NT2/D1 (cell line): ENCODE measurements at regions not wholly inside any gene's neighbourhood (a gene's known extent, or its start where the extent isn't known, plus 50 kb on each side); places are given as distances from the start of the nearest gene placed in this dataset.

Experiments used
- DNase-seq: peaks from one replicate; pipeline ENCODE4 v3.0.0-alpha.2; 2011; ENCODE audit warnings: low read depth, low spot score
- H3K27me3 ChIP-seq: 2 replicates; pipeline ENCODE4 v1.6.0; 2011; ENCODE audit warnings: mild to moderate bottlenecking; ENCODE audit not compliant: insufficient read length, insufficient read depth
- H3K36me3 ChIP-seq: 2 replicates; pipeline ENCODE4 v1.6.1; 2011; ENCODE audit warnings: mild to moderate bottlenecking, low read length, mixed read lengths; ENCODE audit not compliant: insufficient read depth, insufficient read length
- H3K4me1 ChIP-seq: 2 replicates; pipeline ENCODE4 v1.5.1; 2011; ENCODE audit not compliant: insufficient read depth, insufficient read length
- H3K4me3 ChIP-seq: 2 replicates; pipeline ENCODE4 v1.5.1; 2011; ENCODE audit warnings: low read depth; ENCODE audit not compliant: insufficient read length
- H3K9ac ChIP-seq: 2 replicates; pipeline ENCODE4 v1.6.0; 2011; ENCODE audit warnings: low read depth; ENCODE audit not compliant: insufficient read length
- H3K9me3 ChIP-seq: 2 replicates; pipeline ENCODE4 v1.5.1; 2011; ENCODE audit warnings: mild to moderate bottlenecking, low read length; ENCODE audit not compliant: insufficient read depth
- SUZ12 ChIP-seq: IDR thresholded peaks from 2 replicates; pipeline ENCODE4 v1.6.1; 2011; ENCODE audit not compliant: insufficient read length, insufficient read depth; ENCODE audit errors: extremely low read depth
- YY1 ChIP-seq: IDR thresholded peaks from 2 replicates; pipeline ENCODE4 v1.6.1; 2011; ENCODE audit not compliant: insufficient read length, insufficient read depth
- ZNF274 ChIP-seq: IDR thresholded peaks from 2 replicates; pipeline ENCODE4 v1.6.1; 2011; ENCODE audit warnings: mild to moderate bottlenecking, low read depth, low read length

- no peak for DNase-seq
- no peak overlapping the region for H3K9ac ChIP-seq
Measured at GRCh38 chr10:3526727-3527501, 258.1 kb downstream of the KLF6 start.

DNA sequence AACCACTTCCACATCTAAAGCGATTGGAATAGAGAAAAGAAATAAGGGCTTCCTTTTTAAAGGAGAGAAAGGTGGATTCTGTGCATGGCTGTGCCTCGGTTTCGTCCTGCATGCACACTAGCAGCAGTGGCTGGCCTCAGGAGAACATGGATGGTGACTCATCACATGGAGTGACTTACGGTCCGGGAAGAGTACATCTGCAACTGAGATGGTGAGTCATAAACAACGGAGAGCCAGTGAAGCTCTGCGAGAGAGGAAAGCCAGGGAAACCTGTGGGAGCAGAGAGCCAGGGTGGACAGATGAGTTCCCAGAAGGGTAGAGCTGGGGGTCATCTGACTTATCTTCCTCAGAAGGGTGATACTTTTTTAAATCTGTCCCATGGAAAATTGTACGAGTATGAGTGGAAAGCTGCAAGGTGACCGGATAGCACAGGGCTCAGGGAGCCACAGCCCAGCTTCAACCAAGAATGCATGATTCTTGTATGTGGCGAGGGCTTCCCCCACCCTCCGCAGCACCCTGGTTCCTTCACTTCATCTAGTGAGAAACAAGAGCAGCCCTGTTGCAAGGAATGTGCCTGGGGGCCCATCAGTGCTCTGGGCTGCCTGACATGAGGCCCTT is 259.1 kb downstream of the KLF6 start:
- no peaks in the 10 kb centered on the region for H3K4me1 ChIP-seq
- DNase-seq, result no peak
- no peak for TF ChIP-seq SUZ12
- TF ChIP-seq YY1, result no peak
- TF ChIP-seq ZNF274, result no peak
- no peaks in the 10 kb centered on the region for H3K36me3 ChIP-seq
- H3K9me3 ChIP-seq, result no peaks in the 10 kb centered on the region
- H3K27me3 ChIP-seq, result no peaks in the 10 kb centered on the region
- H3K9ac ChIP-seq, result no peak overlapping the region
- no peak overlapping the region for H3K4me3 ChIP-seq

More at GRCh38 chr10:3526727-3527501, 258.1 kb downstream of the KLF6 start:
- Histone ChIP-seq H3K27me3 (no peaks in the 10 kb centered on the region), H3K4me1 (no peaks in the 10 kb centered on the region), H3K9me3 (no peaks in the 10 kb centered on the region), H3K4me3 (no peak overlapping the region), H3K36me3 (no peaks in the 10 kb centered on the region)
- no peak for TF ChIP-seq YY1
- TF ChIP-seq ZNF274, result no peak
- no peak for TF ChIP-seq SUZ12

DNA sequence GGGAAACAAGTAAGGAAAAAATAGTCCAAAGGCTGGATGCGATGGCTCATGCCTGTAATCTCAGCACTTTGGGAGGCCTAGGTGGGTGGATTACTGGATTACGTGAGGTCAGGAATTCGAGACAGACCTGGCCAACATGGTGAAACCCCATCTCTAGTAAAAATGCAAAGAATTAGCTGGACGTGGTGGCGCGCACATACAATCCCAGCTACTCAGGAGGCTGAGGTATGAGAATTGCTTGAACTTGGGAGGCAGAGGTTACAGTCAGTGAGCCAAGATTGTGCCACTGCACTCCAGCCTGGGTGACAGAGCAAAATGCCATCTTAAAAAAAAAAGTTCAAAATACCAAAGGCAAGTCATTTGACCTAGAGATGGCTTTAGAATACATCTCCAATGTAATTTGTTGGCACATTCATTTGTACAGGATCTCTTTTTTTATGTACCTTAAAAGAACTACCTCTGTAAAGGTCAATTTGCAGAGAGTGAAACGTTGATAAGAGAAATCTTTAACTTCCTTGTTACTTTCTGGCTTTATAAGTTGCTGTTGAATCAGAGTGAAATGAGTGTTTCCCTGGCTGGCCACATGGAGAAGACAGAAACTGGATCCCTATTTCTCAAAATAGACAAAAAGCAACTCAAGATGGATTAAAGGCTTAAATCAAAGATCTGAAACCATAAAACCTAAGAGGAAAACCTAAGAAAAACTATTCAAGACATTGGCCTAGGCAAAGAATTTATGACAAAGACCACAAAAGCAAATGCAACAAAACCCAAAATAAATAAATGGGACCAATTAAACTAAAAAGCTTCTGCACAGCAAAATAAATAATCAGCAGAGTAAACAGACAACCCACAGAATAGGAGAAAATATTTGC is 260.7 kb downstream of the KLF6 start:
- Histone ChIP-seq H3K9ac (no peak overlapping the region), H3K36me3 (no peaks in the 10 kb centered on the region), H3K4me1 (no peaks in the 10 kb centered on the region), H3K9me3 (no peaks in the 10 kb centered on the region), H3K27me3 (no peaks in the 10 kb centered on the region), H3K4me3 (no peak overlapping the region)
- TF ChIP-seq ZNF274 (no peak), SUZ12 (no peak), YY1 (no peak)
- DNase-seq, result no peak

GRCh38 chr10:3523309-3524050 is 261.5 kb downstream of the KLF6 start:
- Histone ChIP-seq H3K4me1 (no peaks in the 10 kb centered on the region), H3K9ac (no peak overlapping the region), H3K4me3 (no peak overlapping the region), H3K36me3 (no peaks in the 10 kb centered on the region), H3K27me3 (no peaks in the 10 kb centered on the region), H3K9me3 (no peaks in the 10 kb centered on the region)
- TF ChIP-seq ZNF274, result no peak
- TF ChIP-seq SUZ12, result no peak
- no peak for TF ChIP-seq YY1
- no peak for DNase-seq

- no peak for DNase-seq
- no peaks in the 10 kb centered on the region for H3K4me1 ChIP-seq
- H3K36me3 ChIP-seq, result no peaks in the 10 kb centered on the region
- TF ChIP-seq ZNF274, result no peak
- no peak for TF ChIP-seq SUZ12
- TF ChIP-seq YY1, result no peak
- no peak overlapping the region for H3K9ac ChIP-seq
- no peak overlapping the region for H3K4me3 ChIP-seq
- no peaks in the 10 kb centered on the region for H3K9me3 ChIP-seq
- no peaks in the 10 kb centered on the region for H3K27me3 ChIP-seq
Measured at GRCh38 chr10:3516923-3517255, 268.1 kb downstream of the KLF6 start.

DNA sequence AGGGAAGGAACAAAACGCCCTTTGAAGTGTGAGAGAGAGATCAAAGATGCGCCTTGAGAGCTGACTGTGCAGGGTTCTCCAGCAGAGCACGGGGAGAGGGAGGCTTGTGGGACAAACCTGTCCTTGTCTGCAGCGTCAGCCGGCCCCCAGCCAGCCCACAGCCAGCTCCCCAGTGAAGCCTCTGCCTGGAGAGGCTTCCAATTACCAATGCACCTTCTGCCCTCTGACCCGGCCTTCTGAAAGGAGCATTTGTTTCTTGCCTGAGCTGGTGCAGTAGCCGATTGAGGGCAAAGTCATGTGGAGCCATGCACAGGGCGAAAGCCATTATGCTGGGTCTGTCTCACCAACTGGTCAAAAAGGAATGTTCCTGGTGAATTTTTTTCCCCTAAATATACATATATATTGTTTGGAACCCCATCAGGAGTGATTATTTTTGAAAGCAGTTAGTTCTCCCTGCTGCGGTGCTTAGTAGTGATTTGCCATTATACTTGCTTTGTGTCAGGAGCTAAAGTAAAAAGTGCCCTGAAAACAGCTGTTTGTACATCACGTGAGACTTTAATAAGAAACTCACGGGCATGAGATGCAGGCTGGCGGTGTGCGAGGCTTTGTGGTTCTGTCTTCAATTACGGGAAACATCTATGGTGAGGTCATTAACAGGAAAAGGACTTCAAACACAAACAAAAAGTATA is 268.6 kb downstream of the KLF6 start:
- H3K9me3 ChIP-seq, result no peaks in the 10 kb centered on the region
- no peak for DNase-seq
- H3K9ac ChIP-seq, result no peak overlapping the region
- H3K36me3 ChIP-seq, result no peaks in the 10 kb centered on the region
- TF ChIP-seq ZNF274, result no peak
- no peak for TF ChIP-seq SUZ12
- TF ChIP-seq YY1, result no peak
- no peaks in the 10 kb centered on the region for H3K4me1 ChIP-seq
- no peak overlapping the region for H3K4me3 ChIP-seq
- no peaks in the 10 kb centered on the region for H3K27me3 ChIP-seq
